ENCODE measurements at regions not wholly inside any gene's neighbourhood (a gene's known extent, or its start where the extent isn't known, plus 50 kb on each side); places are given as distances from the start of the nearest gene placed in this dataset.

DNA sequence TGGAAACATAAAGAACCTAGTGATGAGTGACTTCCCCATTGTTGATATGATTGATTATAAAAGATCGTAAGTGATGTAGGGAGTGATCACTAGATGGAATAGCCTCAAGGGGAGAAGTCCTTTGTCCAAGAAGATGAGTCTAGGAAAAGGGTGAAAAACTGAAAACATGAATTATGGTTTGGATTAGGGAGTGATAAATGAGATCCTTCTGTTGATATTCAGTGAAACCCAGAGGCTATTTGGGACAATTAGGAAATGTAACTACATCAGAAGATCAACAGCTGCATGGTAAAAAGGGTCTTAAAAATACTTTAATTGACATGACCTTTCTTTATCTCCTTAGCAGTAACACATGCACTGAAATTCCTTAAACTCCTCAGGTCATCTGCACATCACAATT, 124.0 kb upstream of the UNC5C start:
- DNase-seq: no peak

- no peak for DNase-seq
Measured at GRCh38 chr4:95660719-95661118, 111.9 kb upstream of the UNC5C start.

DNA sequence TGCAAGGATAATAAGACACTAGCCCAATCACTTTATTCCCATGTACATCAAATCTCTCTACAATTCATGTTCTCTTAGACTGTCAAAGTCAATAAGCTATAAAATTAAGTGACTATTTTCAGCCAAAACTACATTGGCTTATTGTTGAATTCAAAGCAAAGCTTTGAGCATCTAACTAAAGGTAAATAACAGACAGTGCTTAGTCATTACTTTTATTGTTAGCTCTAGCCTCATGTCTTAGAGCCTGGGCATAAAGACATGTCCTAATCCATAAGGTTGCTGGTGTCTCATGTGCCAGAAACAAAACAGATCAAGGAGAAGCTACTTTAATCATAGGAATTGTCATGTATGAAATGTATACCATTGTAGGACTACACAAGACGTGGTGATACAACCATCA, 103.1 kb upstream of the UNC5C start:
- no peak for DNase-seq

DNA sequence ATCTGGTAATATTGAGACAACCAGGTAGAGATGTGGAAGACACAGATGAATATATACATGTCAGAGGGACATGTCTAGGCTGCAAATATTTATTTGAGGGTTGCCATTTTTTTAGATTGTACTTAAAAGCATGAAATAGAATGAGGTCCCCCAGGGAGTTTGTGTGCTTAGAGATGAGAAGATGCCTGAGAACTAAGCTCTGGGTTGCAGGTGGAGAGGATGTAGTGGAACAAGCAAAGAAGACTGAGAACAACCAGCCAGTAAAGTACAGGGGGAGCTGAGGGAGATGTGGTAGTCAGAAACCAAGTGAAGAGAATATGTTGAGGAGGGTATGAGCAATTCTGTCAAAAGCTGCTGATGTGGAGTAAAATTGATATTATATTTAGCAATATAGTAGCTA, 95.6 kb upstream of the UNC5C start:
- no peak for DNase-seq

DNA sequence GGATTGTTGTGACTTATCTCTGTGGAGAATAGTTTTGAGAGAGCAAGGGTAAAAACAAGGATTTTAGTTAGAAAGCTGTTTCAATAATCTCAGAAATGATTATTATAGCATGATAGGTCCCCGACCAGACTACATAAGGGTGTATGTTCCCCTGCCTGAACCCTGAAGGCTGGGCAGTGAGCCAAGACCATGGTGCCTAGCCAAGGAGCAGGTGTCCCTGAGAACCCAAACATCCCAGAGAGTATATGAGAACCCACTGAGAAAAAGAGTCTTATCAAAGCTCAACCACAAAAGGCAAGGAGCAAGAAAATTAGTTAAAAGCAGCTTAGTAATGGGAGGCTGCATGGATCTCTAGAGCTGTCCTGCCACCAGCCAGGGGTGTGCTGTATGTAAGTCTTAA, 94.9 kb upstream of the UNC5C start:
- DNase-seq: no peak

- no peak for DNase-seq
Measured at GRCh38 chr4:95641571-95641970, 92.8 kb upstream of the UNC5C start.

GRCh38 chr4:95640311-95640710, 91.5 kb upstream of the UNC5C start:
- peak in 4 of 58 donors; percentile 1 to 20 (median 10) for DNase-seq

GRCh38 chr4:95638920-95639501, 90.2 kb upstream of the UNC5C start:
- no peak for DNase-seq

GRCh38 chr4:95637043-95637600, 88.3 kb upstream of the UNC5C start:
- DNase-seq: peak in 1 of 58 donors; percentile 9

DNA sequence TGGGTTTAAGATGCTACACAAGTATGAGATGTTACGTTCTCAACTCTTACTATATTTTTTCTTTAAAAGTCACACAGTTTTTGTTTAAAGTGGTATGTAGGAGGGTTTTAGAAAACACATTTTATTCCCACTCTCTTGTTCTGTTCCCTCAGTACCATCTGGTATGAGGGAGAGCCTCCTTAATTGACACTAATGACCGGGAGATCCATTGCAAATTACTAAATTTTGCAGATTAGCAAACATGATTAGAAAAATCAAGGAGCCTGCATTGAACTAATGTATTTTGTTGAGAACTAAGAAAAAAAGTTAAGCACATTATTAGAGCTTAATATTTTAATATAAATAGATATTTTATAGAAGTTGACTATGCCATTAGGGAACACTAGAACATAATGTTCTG, 87.3 kb upstream of the UNC5C start:
- DNase-seq: no peak

GRCh38 chr4:95627709-95628108, 78.9 kb upstream of the UNC5C start:
- DNase-seq: no peak

DNA sequence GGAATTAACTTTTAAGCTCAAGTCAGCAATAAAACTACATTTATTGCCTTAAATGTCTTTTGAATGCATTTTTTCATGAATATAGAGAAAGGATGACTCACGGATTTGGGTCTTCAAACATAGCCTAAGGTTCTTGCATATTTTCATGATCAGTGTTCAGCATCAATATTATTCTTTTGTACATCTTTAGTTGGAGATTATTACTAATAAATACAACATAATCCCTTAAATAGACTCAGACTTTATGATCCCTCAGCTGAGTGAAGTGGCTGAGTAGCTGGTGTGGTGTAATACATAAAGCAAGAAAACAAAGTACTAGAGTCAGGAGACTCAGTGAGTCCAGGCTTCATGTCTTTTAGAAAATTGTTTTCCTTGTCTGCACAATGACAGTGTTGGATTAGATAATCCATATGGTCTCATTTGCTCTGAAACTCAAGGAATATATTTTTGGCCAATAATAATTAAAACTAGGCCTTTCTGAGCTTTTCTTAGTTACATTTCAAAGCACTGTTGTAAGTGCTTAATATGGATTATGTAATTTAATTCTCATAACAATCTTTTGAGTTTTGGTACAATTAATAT, 78.3 kb upstream of the UNC5C start:
- DNase-seq: no peak

- no peak for DNase-seq
Measured at GRCh38 chr4:95625020-95625419, 76.2 kb upstream of the UNC5C start.

- DNase-seq: no peak
Measured at GRCh38 chr4:95619525-95620443, 71.0 kb upstream of the UNC5C start.

- no peak for DNase-seq
Measured at GRCh38 chr4:95614684-95615205, 66.0 kb upstream of the UNC5C start.

DNA sequence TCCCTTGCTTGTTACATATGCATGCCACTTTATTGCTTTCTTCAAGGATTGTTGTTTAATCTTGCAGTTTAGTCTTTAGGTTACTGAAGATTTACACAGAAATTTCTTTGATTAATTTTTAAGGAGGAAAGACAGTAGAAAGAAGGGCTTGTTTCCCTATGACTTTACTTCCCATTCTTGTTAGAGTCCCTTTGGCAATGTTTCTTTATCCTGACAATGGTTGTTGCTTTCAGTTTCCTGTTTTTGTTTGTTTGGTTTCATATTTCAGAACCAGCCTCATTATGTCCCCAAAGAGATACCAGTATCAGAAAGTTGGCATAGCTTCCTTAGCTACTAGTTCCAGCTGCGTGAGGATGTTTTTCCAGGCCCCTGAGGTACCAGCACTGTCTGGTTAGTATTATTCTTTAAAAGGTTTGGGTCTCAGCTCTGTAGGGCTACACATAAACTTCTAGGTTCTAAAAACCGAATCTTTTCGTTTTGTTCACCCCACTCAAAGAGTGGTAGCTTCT, 61.3 kb upstream of the UNC5C start:
- DNase-seq: no peak

- no peak for DNase-seq
Measured at GRCh38 chr4:95606739-95607138, 58.0 kb upstream of the UNC5C start.

GRCh38 chr4:95603393-95603792, 54.6 kb upstream of the UNC5C start:
- DNase-seq: no peak

GRCh38 chr4:95602872-95603271, 54.1 kb upstream of the UNC5C start:
- DNase-seq: no peak

GRCh38 chr4:95601356-95601755, 52.6 kb upstream of the UNC5C start:
- DNase-seq: no peak

- DNase-seq: no peak
Measured at GRCh38 chr4:95599777-95600400, 51.1 kb upstream of the UNC5C start.
